ENCODE measurements at regions not wholly inside any gene's neighbourhood (a gene's known extent, or its start where the extent isn't known, plus 50 kb on each side); places are given as distances from the start of the nearest gene placed in this dataset.
"Not testable (repeated sequence)": the region's sequence is repeated elsewhere in the genome, so short reads cannot be mapped to it uniquely, and the experiment has no call there.

DNA sequence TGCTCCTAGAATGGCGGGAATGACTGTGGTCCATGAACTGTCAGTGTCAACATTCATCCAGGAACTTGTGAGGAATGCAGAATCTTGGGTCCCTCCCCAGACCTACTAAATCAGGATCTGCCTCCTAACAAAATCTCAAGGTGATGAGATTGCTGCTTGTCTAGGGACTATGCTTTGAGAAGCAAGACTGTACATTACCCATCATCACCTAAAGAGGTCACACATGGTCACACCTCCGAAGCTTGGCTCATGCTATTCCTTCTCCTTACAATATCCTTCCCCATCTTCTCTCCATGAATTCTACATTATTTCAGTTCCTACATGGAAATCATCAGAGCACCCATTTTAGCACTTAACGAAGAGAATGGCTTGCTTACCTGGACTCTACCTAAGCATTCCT, 102.3 kb upstream of the JARID2 start:
- DNase-seq, result no peak

DNA sequence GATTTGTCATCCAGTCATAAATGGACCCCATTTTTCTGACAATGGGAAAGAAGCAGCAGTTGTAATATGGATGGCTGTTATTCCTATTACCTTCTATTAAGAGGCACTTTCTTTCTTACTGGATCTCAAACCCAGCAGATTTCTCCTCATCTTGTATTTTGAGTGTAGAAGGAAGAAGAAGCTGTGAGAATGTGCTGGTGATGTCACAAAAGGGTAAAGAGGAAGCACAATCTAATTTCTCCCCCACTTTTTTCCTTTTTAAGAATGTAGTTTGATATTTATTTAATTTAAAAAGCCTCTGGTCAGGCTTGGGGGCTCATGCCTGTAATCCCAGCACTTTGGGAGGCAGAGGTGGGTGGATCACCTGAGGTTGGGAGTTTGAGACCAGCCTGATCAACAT, 100.0 kb upstream of the JARID2 start:
- DNase-seq, result no peak

GRCh38 chr6:15147827-15148226, 98.0 kb upstream of the JARID2 start:
- DNase-seq, result no peak

DNA sequence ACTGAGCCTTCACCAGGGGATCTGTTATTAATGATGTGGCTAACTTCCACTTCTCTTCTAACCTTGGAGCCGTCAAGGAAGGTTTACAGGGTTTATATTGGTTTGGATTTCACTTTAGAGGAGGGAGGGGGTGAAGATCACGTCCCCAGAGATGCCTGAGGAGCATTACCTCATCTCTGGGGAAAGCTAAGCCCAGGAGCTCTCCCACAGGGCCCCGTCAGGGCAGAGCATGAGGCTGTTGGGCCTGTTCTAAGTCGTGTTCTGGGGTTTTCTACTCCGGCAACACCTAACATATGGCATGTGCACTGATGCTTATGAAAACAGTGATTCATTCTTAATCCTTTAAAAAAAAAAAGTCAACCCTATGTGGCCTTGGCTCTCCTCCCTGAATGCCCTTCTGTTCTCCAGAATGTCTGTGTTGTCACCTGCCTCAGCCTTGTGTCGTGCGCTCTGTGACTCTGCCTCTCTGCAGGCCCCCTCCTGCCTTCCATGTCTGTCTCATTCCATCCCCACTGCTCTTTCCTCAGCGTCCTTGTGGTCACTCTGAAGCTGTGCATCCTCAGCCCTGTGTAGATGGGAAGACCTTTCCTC, 97.4 kb upstream of the JARID2 start:
- DNase-seq, result no peak

GRCh38 chr6:15150207-15150606, 95.7 kb upstream of the JARID2 start:
- DNase-seq, result no peak

DNA sequence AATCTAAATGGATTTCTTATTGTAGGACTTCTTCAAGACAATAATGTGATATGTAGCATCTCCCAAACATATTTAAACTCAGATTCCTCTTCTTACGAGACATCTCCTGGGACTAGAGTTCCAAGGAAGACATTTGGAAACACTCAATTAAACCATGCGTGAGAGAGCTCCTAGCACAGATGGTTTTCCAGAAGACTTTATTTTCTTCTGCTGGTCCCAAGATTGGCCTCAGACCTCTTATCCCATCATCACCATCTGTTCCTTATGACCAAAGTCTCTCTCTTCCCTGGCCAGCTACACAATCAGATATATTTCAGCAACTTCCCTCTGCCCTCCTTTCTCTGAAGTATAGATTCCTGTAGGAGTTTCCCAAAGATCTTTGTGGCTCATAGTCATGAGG, 93.2 kb upstream of the JARID2 start:
- DNase-seq, result no peak

GRCh38 chr6:15153191-15153590, 92.7 kb upstream of the JARID2 start:
- DNase-seq, result no peak

DNA sequence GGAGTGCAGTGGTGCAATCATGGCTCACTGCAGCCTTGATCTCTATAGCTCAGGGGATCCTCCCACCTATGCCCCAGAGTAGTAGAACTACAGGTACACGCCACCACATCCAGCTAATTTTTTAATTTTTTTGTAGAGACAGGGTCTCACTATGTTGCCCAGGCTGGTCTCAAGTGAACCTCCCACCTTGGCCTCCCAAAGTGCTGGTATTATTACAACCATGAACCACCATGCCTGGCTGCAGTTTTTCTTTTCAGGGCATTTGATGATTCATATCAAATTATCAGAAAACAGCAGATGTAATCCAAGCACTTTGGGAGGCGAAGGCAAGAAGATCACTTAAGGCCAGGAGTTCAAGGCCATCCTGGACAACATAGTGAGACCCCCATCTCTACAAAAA, 88.4 kb upstream of the JARID2 start:
- DNase-seq, result no peak

DNA sequence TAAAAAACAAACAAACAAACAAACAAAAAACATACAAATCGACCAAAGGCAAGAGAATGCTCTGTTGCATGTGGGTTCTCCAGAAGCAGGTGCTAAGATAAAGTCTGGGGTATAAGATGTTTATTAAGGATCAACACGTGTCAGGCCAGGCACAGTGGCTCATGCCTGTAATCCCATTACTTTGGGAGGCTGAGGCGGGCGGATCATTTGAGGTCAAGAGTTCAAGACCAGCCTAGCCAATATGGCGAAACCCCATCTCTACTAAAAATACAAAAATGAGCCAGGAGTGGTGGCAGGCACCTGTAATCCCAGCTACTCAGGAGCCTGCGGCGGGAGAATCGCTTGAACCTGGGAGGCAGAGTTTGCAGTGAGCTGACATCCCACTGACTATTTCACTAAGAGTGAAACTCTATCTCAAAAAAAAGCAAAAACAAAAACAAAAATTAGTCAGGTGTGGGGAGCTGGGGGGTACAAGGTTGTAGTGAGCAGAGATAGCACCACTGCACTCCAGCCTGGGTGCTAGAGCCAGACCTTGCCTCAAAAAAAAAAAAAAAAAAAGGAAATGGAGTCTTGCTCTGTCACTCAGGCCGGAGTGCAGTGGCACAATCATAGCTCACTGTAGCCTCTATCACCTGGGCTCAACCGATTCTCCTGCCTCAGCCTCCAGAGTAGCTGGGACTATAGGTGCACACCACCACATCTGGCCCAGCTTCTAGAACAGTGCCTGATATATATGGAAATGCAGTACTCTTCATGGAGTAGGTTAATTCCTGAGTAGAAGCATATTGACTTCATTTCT, 86.8 kb upstream of the JARID2 start:
- DNase-seq, result no peak

GRCh38 chr6:15160812-15161211, 85.1 kb upstream of the JARID2 start:
- no peak for DNase-seq

- DNase-seq, result not testable (repeated sequence)
These were observed 81.0 kb upstream of the JARID2 start for GRCh38 chr6:15164855-15165254.

DNA sequence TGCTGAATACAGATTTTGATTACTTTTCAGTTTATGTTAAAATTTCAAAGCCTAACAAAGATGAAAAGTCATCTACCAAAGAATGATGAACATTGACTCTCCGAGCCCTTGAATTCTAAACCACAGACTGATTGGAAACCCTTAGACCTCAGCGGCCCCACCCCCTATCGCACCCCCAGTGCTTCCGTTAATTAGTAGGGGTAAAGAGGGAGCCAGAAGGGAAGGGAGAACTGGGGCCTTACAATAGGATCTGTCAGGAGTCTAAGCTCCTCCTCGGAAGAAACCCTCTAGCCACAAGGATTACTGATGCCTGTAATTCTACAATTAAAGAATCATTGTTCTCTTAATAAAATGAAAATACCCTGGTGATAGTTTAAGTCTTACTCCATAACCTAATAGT, 79.7 kb upstream of the JARID2 start:
- DNase-seq, result no peak

DNA sequence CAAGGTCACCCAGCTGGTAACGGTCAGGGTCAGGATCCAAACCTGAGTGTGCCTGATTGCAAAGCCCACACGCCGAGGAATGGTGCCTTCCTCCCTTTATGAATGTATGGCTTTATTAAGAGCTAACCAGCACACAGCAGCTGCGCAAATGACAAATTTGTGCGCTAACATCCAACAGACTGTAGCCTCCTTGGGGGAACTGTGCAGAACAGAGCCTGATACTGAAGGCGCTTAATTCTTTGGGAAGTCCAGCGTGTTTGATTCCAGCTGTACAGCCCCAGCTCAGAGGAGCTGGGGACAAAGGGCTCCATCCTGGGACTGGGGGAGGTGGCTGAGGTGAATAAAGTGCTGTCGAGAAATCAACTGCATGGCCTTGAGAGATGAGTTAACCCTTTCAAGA, 75.7 kb upstream of the JARID2 start:
- DNase-seq, result no peak

DNA sequence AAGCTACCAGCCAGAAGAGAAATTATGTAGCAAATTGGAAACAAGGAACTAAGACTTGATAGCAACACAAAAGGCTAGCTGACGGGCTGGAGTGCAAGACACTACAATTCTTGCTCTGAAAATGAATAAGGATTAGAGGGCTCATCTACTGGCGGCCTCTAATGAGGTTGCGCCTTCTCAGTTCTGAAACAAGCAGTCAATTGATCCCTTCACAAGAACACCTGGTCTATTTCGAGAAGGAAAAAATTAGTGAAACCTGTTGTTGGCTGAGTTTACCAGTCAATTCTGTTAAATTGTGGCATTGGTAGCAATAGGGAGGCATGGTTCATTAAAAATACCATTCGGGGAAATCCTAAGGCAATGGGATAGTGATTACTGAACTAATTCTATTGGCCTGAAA, 74.8 kb upstream of the JARID2 start:
- no peak for DNase-seq

- no peak for DNase-seq
These were observed 69.0 kb upstream of the JARID2 start for GRCh38 chr6:15176816-15177370.

- DNase-seq, result no peak
These were observed 61.9 kb upstream of the JARID2 start for GRCh38 chr6:15183979-15184378.

DNA sequence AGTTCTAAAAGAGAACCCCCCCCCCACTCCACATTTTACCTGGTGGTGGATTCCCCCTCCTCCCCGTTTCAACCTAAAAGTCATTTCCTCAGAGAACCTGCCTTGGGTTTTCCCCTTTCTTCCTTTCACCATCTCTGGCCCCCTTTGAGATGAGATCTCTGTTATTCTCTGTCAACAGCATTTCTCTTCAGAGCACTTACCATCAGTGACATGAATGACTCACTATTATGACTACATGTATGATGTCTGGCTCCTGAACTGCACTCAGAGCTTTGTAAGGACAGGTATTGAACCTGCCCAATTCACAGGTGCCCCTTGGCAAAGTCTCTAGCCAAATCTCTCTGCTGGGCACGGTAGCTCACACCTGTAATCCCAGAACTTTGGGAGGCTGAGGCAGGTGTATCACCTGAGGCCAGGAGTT, 61.4 kb upstream of the JARID2 start:
- no peak for DNase-seq

DNA sequence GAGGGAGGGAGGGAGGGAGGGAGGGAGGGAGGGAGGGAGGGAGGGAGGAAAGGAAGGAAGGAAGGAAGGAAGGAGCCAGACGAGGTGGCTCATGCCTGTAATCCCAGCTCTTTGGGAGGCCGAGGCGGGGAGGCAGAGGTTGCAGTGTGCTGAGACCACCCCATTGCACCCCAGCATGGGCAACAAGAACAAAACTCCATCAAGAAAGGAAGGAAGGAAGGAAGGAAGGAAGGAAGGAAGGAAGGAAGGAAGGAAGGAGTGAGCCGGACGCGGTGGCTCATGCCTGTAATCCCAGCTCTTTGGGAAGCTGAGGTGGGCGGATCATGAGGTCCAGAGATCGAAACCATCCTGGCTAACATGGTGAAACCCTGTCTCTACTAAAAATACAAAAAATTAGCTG, 60.8 kb upstream of the JARID2 start:
- not testable (repeated sequence) for DNase-seq

GRCh38 chr6:15193451-15193850, 52.4 kb upstream of the JARID2 start:
- DNase-seq, result not testable (repeated sequence)

- no peak for DNase-seq
These were observed 51.4 kb upstream of the JARID2 start for GRCh38 chr6:15194453-15194852.
